Medulla oblongata (tissue), 1 donor: ENCODE measurements at regions not wholly inside any gene's neighbourhood (a gene's known extent, or its start where the extent isn't known, plus 50 kb on each side); places are given as distances from the start of the nearest gene placed in this dataset.
"Not testable (repeated sequence)": the region's sequence is repeated elsewhere in the genome, so short reads cannot be mapped to it uniquely, and the experiment has no call there.

Experiments
- DNase-seq: peaks from one replicate; pipeline ENCODE4 v3.0.0-alpha.2; 2015; ENCODE audit errors: extremely low spot score

GRCh38 chrX:1140236-1140681 lies 72.2 kb downstream of the CRLF2 start:
- no peak for DNase-seq

GRCh38 chrX:1139185-1139500 lies 73.3 kb downstream of the CRLF2 start:
- DNase-seq: no peak

GRCh38 chrX:1138476-1139184 lies 73.8 kb downstream of the CRLF2 start:
- no peak for DNase-seq

GRCh38 chrX:1137531-1137930 lies 74.9 kb downstream of the CRLF2 start:
- no peak for DNase-seq

- not testable (repeated sequence) for DNase-seq
These were observed 75.9 kb downstream of the CRLF2 start for GRCh38 chrX:1136582-1136981.

- DNase-seq: no peak
These were observed 77.5 kb downstream of the CRLF2 start for GRCh38 chrX:1134976-1135375.

GRCh38 chrX:1134156-1134555 lies 78.3 kb downstream of the CRLF2 start:
- DNase-seq: no peak

- no peak for DNase-seq
These were observed 85.7 kb downstream of the CRLF2 start for GRCh38 chrX:1126738-1127137.

GRCh38 chrX:1124531-1124930 lies 87.9 kb downstream of the CRLF2 start:
- peak; percentile 80 for DNase-seq

- DNase-seq: not testable (repeated sequence)
These were observed 89.6 kb downstream of the CRLF2 start for GRCh38 chrX:1122851-1123250.

GRCh38 chrX:1119275-1119674 lies 93.2 kb downstream of the CRLF2 start:
- no peak for DNase-seq

GRCh38 chrX:1118572-1119199 lies 93.8 kb downstream of the CRLF2 start:
- DNase-seq: no peak

GRCh38 chrX:1115411-1115810 lies 97.0 kb downstream of the CRLF2 start:
- DNase-seq: not testable (repeated sequence)

GRCh38 chrX:1112321-1112720 lies 100.1 kb downstream of the CRLF2 start:
- no peak for DNase-seq

- no peak for DNase-seq
These were observed 100.7 kb downstream of the CRLF2 start for GRCh38 chrX:1111601-1112300.

- DNase-seq: no peak
These were observed 102.8 kb downstream of the CRLF2 start for GRCh38 chrX:1109580-1110119.

- DNase-seq: no peak
These were observed 103.7 kb downstream of the CRLF2 start for GRCh38 chrX:1108501-1109445.

- no peak for DNase-seq
These were observed 105.8 kb downstream of the CRLF2 start for GRCh38 chrX:1106478-1107210.

- no peak for DNase-seq
These were observed 106.6 kb downstream of the CRLF2 start for GRCh38 chrX:1105671-1106419.

- not testable (repeated sequence) for DNase-seq
These were observed 107.4 kb downstream of the CRLF2 start for GRCh38 chrX:1105031-1105430.
